ENCODE measurements at regions not wholly inside any gene's neighbourhood (a gene's known extent, or its start where the extent isn't known, plus 50 kb on each side); places are given as distances from the start of the nearest gene placed in this dataset.
"Not testable (repeated sequence)": the region's sequence is repeated elsewhere in the genome, so short reads cannot be mapped to it uniquely, and the experiment has no call there.

DNA sequence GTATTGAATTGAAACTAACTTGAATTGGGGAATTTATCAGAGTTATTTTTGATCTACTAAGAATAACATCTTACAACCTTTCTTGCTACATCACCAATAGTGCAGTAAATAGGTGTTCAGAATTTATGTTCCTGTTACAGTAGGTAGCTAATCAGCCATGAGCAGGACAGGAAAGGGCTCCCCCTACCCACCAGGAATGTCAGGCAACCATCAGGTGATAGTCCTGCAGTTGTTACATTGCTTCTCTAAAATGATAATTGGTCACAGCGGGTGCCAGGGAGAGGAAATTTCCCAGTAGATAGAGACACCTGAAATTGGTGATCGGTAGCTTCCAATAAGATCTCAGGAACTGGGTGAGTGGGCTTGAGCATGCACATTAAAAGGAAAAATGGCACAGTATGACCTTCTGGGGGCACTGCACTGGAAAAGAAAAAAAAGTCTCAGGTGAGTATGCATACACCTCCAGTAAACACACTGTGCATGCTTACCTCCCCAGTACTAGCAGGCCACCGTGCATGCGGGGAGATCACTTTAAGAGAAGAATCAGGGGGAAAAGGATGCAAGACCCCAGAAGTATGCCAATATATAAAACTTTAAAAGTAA lies 1092.0 kb upstream of the LRRTM1 start:
- no peaks in the 10 kb centered on the region for H3K9me3 Mint-ChIP-seq (ENCODE audit: low read depth)
- no peaks in the 10 kb centered on the region for H3K36me3 Mint-ChIP-seq (ENCODE audit: low read depth)
- H3K27me3 Mint-ChIP-seq (ENCODE audit: low read depth): no peaks in the 10 kb centered on the region
- H3K4me1 Mint-ChIP-seq (ENCODE audit: low read depth): no peaks in the 10 kb centered on the region
- H3K4me3 Mint-ChIP-seq (ENCODE audit: unreplicated experiment): no peak overlapping the region
- no peak overlapping the region for H3K27ac Mint-ChIP-seq (ENCODE audit: unreplicated experiment)
- TF ChIP-seq, protein P1, sequence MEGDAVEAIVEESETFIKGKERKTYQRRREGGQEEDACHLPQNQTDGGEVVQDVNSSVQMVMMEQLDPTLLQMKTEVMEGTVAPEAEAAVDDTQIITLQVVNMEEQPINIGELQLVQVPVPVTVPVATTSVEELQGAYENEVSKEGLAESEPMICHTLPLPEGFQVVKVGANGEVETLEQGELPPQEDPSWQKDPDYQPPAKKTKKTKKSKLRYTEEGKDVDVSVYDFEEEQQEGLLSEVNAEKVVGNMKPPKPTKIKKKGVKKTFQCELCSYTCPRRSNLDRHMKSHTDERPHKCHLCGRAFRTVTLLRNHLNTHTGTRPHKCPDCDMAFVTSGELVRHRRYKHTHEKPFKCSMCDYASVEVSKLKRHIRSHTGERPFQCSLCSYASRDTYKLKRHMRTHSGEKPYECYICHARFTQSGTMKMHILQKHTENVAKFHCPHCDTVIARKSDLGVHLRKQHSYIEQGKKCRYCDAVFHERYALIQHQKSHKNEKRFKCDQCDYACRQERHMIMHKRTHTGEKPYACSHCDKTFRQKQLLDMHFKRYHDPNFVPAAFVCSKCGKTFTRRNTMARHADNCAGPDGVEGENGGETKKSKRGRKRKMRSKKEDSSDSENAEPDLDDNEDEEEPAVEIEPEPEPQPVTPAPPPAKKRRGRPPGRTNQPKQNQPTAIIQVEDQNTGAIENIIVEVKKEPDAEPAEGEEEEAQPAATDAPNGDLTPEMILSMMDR (IDR thresholded peaks at IDR 0.05): no peak
- no peak for DNase-seq (ENCODE audit: low spot score)

GRCh38 chr2:81395746-81396145 lies 1091.2 kb upstream of the LRRTM1 start:
- H3K27ac Mint-ChIP-seq (ENCODE audit: unreplicated experiment): no peak overlapping the region

GRCh38 chr2:81389203-81389602 lies 1084.7 kb upstream of the LRRTM1 start:
- no peak overlapping the region for H3K27ac Mint-ChIP-seq (ENCODE audit: unreplicated experiment)
- no peaks in the 10 kb centered on the region for H3K4me1 Mint-ChIP-seq (ENCODE audit: low read depth)
- H3K9me3 Mint-ChIP-seq (ENCODE audit: low read depth): peaks cover 21% of the 10 kb centered on the region
- no peak overlapping the region for H3K4me3 Mint-ChIP-seq (ENCODE audit: unreplicated experiment)
- no peaks in the 10 kb centered on the region for H3K36me3 Mint-ChIP-seq (ENCODE audit: low read depth)
- TF ChIP-seq, protein P1 (IDR thresholded peaks at IDR 0.05): peak; percentile 38
- DNase-seq (ENCODE audit: low spot score): no peak
- no peaks in the 10 kb centered on the region for H3K27me3 Mint-ChIP-seq (ENCODE audit: low read depth)

More at GRCh38 chr2:81395746-81396145, 1091.2 kb upstream of the LRRTM1 start:
- TF ChIP-seq, protein P1 (IDR thresholded peaks at IDR 0.05): no peak
- no peak overlapping the region for H3K4me3 Mint-ChIP-seq (ENCODE audit: unreplicated experiment)
- no peaks in the 10 kb centered on the region for H3K36me3 Mint-ChIP-seq (ENCODE audit: low read depth)
- H3K9me3 Mint-ChIP-seq (ENCODE audit: low read depth): peaks cover 4% of the 10 kb centered on the region
- no peak for DNase-seq (ENCODE audit: low spot score)
- H3K4me1 Mint-ChIP-seq (ENCODE audit: low read depth): no peaks in the 10 kb centered on the region
- H3K27me3 Mint-ChIP-seq (ENCODE audit: low read depth): no peaks in the 10 kb centered on the region

- H3K27me3 Mint-ChIP-seq (ENCODE audit: low read depth): no peaks in the 10 kb centered on the region
- H3K27ac Mint-ChIP-seq (ENCODE audit: unreplicated experiment): no peak overlapping the region
- DNase-seq (ENCODE audit: low spot score): no peak
- H3K4me3 Mint-ChIP-seq (ENCODE audit: unreplicated experiment): no peak overlapping the region
- TF ChIP-seq, protein P1 (IDR thresholded peaks at IDR 0.05): no peak
- peaks cover 18% of the 10 kb centered on the region for H3K9me3 Mint-ChIP-seq (ENCODE audit: low read depth)
- no peaks in the 10 kb centered on the region for H3K4me1 Mint-ChIP-seq (ENCODE audit: low read depth)
- H3K36me3 Mint-ChIP-seq (ENCODE audit: low read depth): no peaks in the 10 kb centered on the region
Observed at GRCh38 chr2:81363800-81364199, 1059.2 kb upstream of the LRRTM1 start.

GRCh38 chr2:81362468-81362867 lies 1057.9 kb upstream of the LRRTM1 start:
- H3K9me3 Mint-ChIP-seq (ENCODE audit: low read depth): peaks cover 23% of the 10 kb centered on the region
- not testable (repeated sequence) for H3K4me1 Mint-ChIP-seq (ENCODE audit: low read depth); H3K36me3 Mint-ChIP-seq (ENCODE audit: low read depth); H3K27ac Mint-ChIP-seq (ENCODE audit: unreplicated experiment); H3K4me3 Mint-ChIP-seq (ENCODE audit: unreplicated experiment); H3K27me3 Mint-ChIP-seq (ENCODE audit: low read depth)
- DNase-seq (ENCODE audit: low spot score): peak; percentile 75

DNA sequence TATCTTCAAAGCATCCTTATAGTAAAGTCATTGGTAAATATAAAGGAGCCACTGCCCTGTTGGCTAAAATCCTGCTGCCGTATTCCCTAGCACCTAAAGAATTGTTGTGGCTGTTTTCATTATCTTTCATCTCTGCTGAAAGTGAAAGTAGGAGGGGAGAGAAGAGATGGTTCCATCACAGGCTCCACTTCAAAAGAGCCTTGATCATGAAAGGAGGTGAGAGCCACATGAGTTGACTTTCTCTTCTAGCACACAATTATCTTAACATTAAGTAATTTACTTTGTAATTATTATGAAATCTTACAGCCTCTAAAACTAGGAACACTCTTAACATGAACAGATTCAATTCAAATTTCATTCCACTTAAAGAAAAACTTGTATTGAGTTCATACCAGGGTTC lies 1050.9 kb upstream of the LRRTM1 start:
- no peaks in the 10 kb centered on the region for H3K36me3 Mint-ChIP-seq (ENCODE audit: low read depth)
- H3K27me3 Mint-ChIP-seq (ENCODE audit: low read depth): no peaks in the 10 kb centered on the region
- no peak for DNase-seq (ENCODE audit: low spot score)
- TF ChIP-seq, protein P1 (IDR thresholded peaks at IDR 0.05): no peak
- no peaks in the 10 kb centered on the region for H3K4me1 Mint-ChIP-seq (ENCODE audit: low read depth)
- no peak overlapping the region for H3K27ac Mint-ChIP-seq (ENCODE audit: unreplicated experiment)
- no peak overlapping the region for H3K4me3 Mint-ChIP-seq (ENCODE audit: unreplicated experiment)
- H3K9me3 Mint-ChIP-seq (ENCODE audit: low read depth): peaks cover 24% of the 10 kb centered on the region

Measured in chondrocyte (in vitro differentiated cells).